Peyer's patch (tissue), 4 donors: ENCODE measurements at regions not wholly inside any gene's neighbourhood (a gene's known extent, or its start where the extent isn't known, plus 50 kb on each side); places are given as distances from the start of the nearest gene placed in this dataset.

Experiments used
- DNase-seq, 3 donors: peaks; one replicate each; pipeline ENCODE4 v3.0.0-alpha.2; 2017 to 2019
- H3K27ac ChIP-seq, 4 donors: fragments of 200-600 bp; sonication (generic); one replicate each; pipeline ENCODE4 v1.5.1; 2016 to 2019
- H3K27me3 ChIP-seq, 2 donors: fragments of 200-600 bp; sonication (generic); one replicate each; pipeline ENCODE4 v1.5.1; 2019
- H3K36me3 ChIP-seq, 3 donors: fragments of 200-600 bp; sonication (generic); one replicate each; pipeline ENCODE4 v1.5.1; 2016 to 2019
- H3K4me1 ChIP-seq, 4 donors: fragments of 200-600 bp; sonication (generic); one replicate each; pipeline ENCODE4 v1.5.1; 2016 to 2019
- H3K4me3 ChIP-seq, 4 donors: fragments of 200-600 bp; sonication (generic); 1 replicate in 3 of 4; 2 replicates in 1 of 4; pipeline ENCODE4 v1.5.1; 2016 to 2019; ENCODE audit warnings: mild to moderate bottlenecking in 1 of 4
- H3K9me3 ChIP-seq, 4 donors: fragments of 200-600 bp; sonication (generic); one replicate each; pipeline ENCODE4 v1.5.1; 2016 to 2019; ENCODE audit warnings: mild to moderate bottlenecking in 1 of 4
- CTCF ChIP-seq, 6 experiments: fragments of 450-650 bp in 4 of 6; fragments of 200-600 bp in 2 of 6; sonication (generic) in 1 of 6; IDR thresholded peaks; one replicate each; pipeline ENCODE4 v1.5.1; 2017 to 2019; ENCODE audit warnings: antibody characterized with exemption in 6 of 6, mild to moderate bottlenecking in 3 of 6, moderate library complexity in 1 of 6
- POLR2A ChIP-seq, 2 donors: fragments of 450-650 bp; IDR thresholded peaks; one replicate each; pipeline ENCODE4 v1.5.1; 2017; ENCODE audit warnings: antibody characterized with exemption in 2 of 2, mild to moderate bottlenecking in 2 of 2, moderate library complexity in 2 of 2

- Histone ChIP-seq H3K4me3 (no peak overlapping the region), H3K4me1 (no peaks in the 10 kb centered on the region), H3K36me3 (no peaks in the 10 kb centered on the region), H3K27me3 (no peaks in the 10 kb centered on the region), H3K27ac (no peak overlapping the region), H3K9me3 (no peaks in the 10 kb centered on the region)
- no peak for DNase-seq
- TF ChIP-seq POLR2A (IDR thresholded peaks at IDR 0.05) (no peak), CTCF (IDR thresholded peaks at IDR 0.05) (no peak)
Observed at GRCh38 chr15:94815110-94815731, 583.9 kb downstream of the MCTP2 start.

- no peaks in the 10 kb centered on the region for H3K9me3 ChIP-seq
- TF ChIP-seq POLR2A (IDR thresholded peaks at IDR 0.05) (no peak), CTCF (IDR thresholded peaks at IDR 0.05) (no peak)
- no peak overlapping the region for H3K27ac ChIP-seq
Observed at GRCh38 chr15:94815914-94816313, 584.6 kb downstream of the MCTP2 start.

GRCh38 chr15:94829887-94830884 lies 598.8 kb downstream of the MCTP2 start:
- Histone ChIP-seq H3K4me1 (no peaks in the 10 kb centered on the region), H3K27me3 (no peaks in the 10 kb centered on the region), H3K36me3 (no peaks in the 10 kb centered on the region), H3K9me3 (no peaks in the 10 kb centered on the region), H3K27ac (no peak overlapping the region), H3K4me3 (no peak overlapping the region)
- TF ChIP-seq CTCF (IDR thresholded peaks at IDR 0.05) (no peak), POLR2A (IDR thresholded peaks at IDR 0.05) (no peak)
- no peak for DNase-seq

More at GRCh38 chr15:94815914-94816313, 584.6 kb downstream of the MCTP2 start:
- H3K4me1 ChIP-seq, result no peaks in the 10 kb centered on the region
- no peaks in the 10 kb centered on the region for H3K27me3 ChIP-seq
- no peaks in the 10 kb centered on the region for H3K36me3 ChIP-seq
- DNase-seq, result no peak
- no peak overlapping the region for H3K4me3 ChIP-seq

GRCh38 chr15:94834000-94834399 lies 602.6 kb downstream of the MCTP2 start:
- no peak for TF ChIP-seq POLR2A (IDR thresholded peaks at IDR 0.05)
- no peak for TF ChIP-seq CTCF (IDR thresholded peaks at IDR 0.05)
- H3K27ac ChIP-seq, result no peak overlapping the region
- H3K4me1 ChIP-seq, result no peaks in the 10 kb centered on the region
- no peak overlapping the region for H3K4me3 ChIP-seq
- no peaks in the 10 kb centered on the region for H3K36me3 ChIP-seq
- no peak for DNase-seq
- no peaks in the 10 kb centered on the region for H3K27me3 ChIP-seq
- no peaks in the 10 kb centered on the region for H3K9me3 ChIP-seq

GRCh38 chr15:94834494-94834893 lies 603.1 kb downstream of the MCTP2 start:
- no peaks in the 10 kb centered on the region for H3K9me3 ChIP-seq
- H3K27me3 ChIP-seq, result no peaks in the 10 kb centered on the region
- no peaks in the 10 kb centered on the region for H3K4me1 ChIP-seq
- no peak for DNase-seq
- H3K27ac ChIP-seq, result no peak overlapping the region
- no peak overlapping the region for H3K4me3 ChIP-seq
- TF ChIP-seq POLR2A (IDR thresholded peaks at IDR 0.05) (no peak), CTCF (IDR thresholded peaks at IDR 0.05) (no peak)
- H3K36me3 ChIP-seq, result no peaks in the 10 kb centered on the region
